A549 (cell line): ENCODE measurements at regions not wholly inside any gene's neighbourhood (a gene's known extent, or its start where the extent isn't known, plus 50 kb on each side); places are given as distances from the start of the nearest gene placed in this dataset.
"Not testable (repeated sequence)": the region's sequence is repeated elsewhere in the genome, so short reads cannot be mapped to it uniquely, and the experiment has no call there.

Experiments
- CEBPB ChIP-seq, 2 experiments: fragments of >200 bp in 1 of 2; sonication (Bioruptor Twin) in 1 of 2; formaldehyde crosslinking in 1 of 2; IDR thresholded peaks; 2 replicates each; pipeline ENCODE4 v1.6.1; 2012 to 2016
- TF ChIP-seq, protein P1 (sequence below): fragments of >200 bp; sonication (Bioruptor Twin); formaldehyde crosslinking; IDR thresholded peaks from 3 replicates; pipeline ENCODE4 v1.5.1; 2016

DNA sequence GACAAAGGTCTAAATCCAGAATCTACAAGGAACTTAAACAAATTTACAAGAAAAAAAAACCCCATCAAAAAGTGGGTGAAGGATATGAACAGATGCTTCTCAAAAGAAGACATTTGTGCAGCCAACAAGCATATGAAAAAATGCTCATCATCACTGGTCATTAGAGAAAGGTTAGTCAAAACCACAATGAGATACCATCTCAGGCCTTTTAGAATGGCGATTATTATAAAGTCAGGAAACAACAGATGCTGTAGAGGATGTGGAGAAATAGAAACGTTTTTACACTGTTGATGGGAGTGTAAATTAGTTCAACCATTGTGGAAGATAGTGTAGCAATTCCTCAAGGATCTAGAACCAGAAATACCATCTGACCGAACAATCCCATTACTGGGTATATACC, 518.9 kb upstream of the CCDC54 start:
- TF ChIP-seq CEBPB (IDR thresholded peaks at IDR 0.05) = not testable (repeated sequence)
- TF ChIP-seq, protein P1, sequence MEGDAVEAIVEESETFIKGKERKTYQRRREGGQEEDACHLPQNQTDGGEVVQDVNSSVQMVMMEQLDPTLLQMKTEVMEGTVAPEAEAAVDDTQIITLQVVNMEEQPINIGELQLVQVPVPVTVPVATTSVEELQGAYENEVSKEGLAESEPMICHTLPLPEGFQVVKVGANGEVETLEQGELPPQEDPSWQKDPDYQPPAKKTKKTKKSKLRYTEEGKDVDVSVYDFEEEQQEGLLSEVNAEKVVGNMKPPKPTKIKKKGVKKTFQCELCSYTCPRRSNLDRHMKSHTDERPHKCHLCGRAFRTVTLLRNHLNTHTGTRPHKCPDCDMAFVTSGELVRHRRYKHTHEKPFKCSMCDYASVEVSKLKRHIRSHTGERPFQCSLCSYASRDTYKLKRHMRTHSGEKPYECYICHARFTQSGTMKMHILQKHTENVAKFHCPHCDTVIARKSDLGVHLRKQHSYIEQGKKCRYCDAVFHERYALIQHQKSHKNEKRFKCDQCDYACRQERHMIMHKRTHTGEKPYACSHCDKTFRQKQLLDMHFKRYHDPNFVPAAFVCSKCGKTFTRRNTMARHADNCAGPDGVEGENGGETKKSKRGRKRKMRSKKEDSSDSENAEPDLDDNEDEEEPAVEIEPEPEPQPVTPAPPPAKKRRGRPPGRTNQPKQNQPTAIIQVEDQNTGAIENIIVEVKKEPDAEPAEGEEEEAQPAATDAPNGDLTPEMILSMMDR = not testable (repeated sequence)
